Suprapubic skin (tissue), 3 donors: ENCODE measurements at regions not wholly inside any gene's neighbourhood (a gene's known extent, or its start where the extent isn't known, plus 50 kb on each side); places are given as distances from the start of the nearest gene placed in this dataset.

Experiments used
- CTCF ChIP-seq, 2 donors: fragments of 200-600 bp in 1 of 2; fragments of 450-650 bp in 1 of 2; sonication (generic) in 1 of 2; IDR thresholded peaks; one replicate each; pipeline ENCODE4 v1.5.1; 2016 to 2019; ENCODE audit warnings: antibody characterized with exemption in 2 of 2, mild to moderate bottlenecking in 1 of 2, moderate library complexity in 1 of 2
- POLR2AphosphoS5 ChIP-seq, 3 donors: sonication (generic); formaldehyde crosslinking; IDR thresholded peaks; one replicate each; pipeline ENCODE4 v1.6.1; 2017; ENCODE audit warnings: antibody characterized with exemption in 3 of 3

GRCh38 chr2:217521820-217522219, 481.0 kb downstream of the TNS1 start:
- peak in 2 of 3 donors; percentile 6 to 89 for TF ChIP-seq POLR2AphosphoS5 (IDR thresholded peaks at IDR 0.05)
- no peak for TF ChIP-seq CTCF (IDR thresholded peaks at IDR 0.05)
